B cell (primary cell): ENCODE measurements at regions not wholly inside any gene's neighbourhood (a gene's known extent, or its start where the extent isn't known, plus 50 kb on each side); places are given as distances from the start of the nearest gene placed in this dataset.

Experiments
- ATAC-seq: fragments of 200-7000 bp; cut with Tn5 transposase; one replicate; pipeline ENCODE4 v1.10.0; 2021; ENCODE audit warnings: low read depth, mild to moderate bottlenecking, moderate number of reproducible peaks, moderate library complexity
- CTCF ChIA-PET: fragments of 350-600 bp; sonication (Branson Sonifier 250); formaldehyde crosslinking; loops from one replicate; lab custom pipeline; 2021; ENCODE audit warnings: antibody characterized with exemption, inconsistent platforms; lab: Charles Lee
- POLR2A ChIA-PET: fragments of 350-600 bp; sonication (Branson Sonifier 250); formaldehyde crosslinking; loops from one replicate; lab custom pipeline; 2021; ENCODE audit warnings: antibody characterized with exemption; lab: Charles Lee
- DNase-seq: peaks from one replicate; pipeline ENCODE4 v3.0.0; 2013
- H2AFZ ChIP-seq: 2 replicates; pipeline ENCODE4 v1.6.1; 2012; ENCODE audit warnings: mild to moderate bottlenecking, low read depth, low read length; ENCODE audit not compliant: insufficient read depth, poor library complexity, severe bottlenecking
- H3K27ac ChIP-seq, 2 donors: 1 replicate in 1 of 2; 2 replicates in 1 of 2; pipeline ENCODE4 v1.5.1; 2012 to 2013; ENCODE audit warnings: low read length in 2 of 2, mild to moderate bottlenecking in 2 of 2, moderate library complexity in 1 of 2
- H3K27me3 ChIP-seq, 4 experiments: fragments of 200-600 bp in 1 of 4; sonication (generic) in 1 of 4; replicated peaks in 1 of 4; 1 replicate in 2 of 4; 2 replicates in 2 of 4; pipeline versions ENCODE4 v1.6.1 to v1.7.0; 2013 to 2016; ENCODE audit warnings: low read length in 3 of 4, mild to moderate bottlenecking in 2 of 4, mixed read lengths in 1 of 4, moderate library complexity in 1 of 4; ENCODE audit not compliant: insufficient read depth in 4 of 4, control insufficient read depth in 3 of 4; ENCODE audit errors: control extremely low read depth in 1 of 4
- H3K36me3 ChIP-seq, 2 experiments: replicated peaks in 1 of 2; 1 replicate in 1 of 2; 2 replicates in 1 of 2; pipeline versions ENCODE4 v1.6.1 to v1.7.1; 2013; ENCODE audit warnings: low read length in 1 of 2; ENCODE audit not compliant: insufficient read depth in 2 of 2, control insufficient read depth in 1 of 2; ENCODE audit errors: control extremely low read depth in 1 of 2, extremely low read depth in 1 of 2
- H3K4me1 ChIP-seq, 2 donors: fragments of 200-600 bp in 1 of 2; sonication (generic) in 1 of 2; 1 replicate in 1 of 2; 2 replicates in 1 of 2; pipeline versions ENCODE4 v1.5.1 to v1.6.1; 2013 to 2017; ENCODE audit warnings: low read length in 2 of 2; ENCODE audit not compliant: control insufficient read depth in 2 of 2, insufficient read depth in 2 of 2
- H3K4me2 ChIP-seq: replicated peaks from 2 replicates; pipeline ENCODE3; 2012; ENCODE audit warnings: mild to moderate bottlenecking, low read depth, low read length; ENCODE audit not compliant: poor library complexity, severe bottlenecking
- H3K4me3 ChIP-seq, 5 experiments: fragments of 200-600 bp in 1 of 5; sonication (generic) in 1 of 5; 1 replicate in 3 of 5; 2 replicates in 2 of 5; pipeline versions ENCODE4 v1.5.1 to v1.7.0; 2011 to 2016; ENCODE audit warnings: low read length in 4 of 5, mild to moderate bottlenecking in 4 of 5, low read depth in 2 of 5, control low read depth in 1 of 5, moderate library complexity in 1 of 5; ENCODE audit not compliant: insufficient read depth in 1 of 5; ENCODE audit errors: control extremely low read depth in 1 of 5, extremely low read depth in 1 of 5
- H3K79me2 ChIP-seq: fragments of 200-600 bp; sonication (generic); one replicate; pipeline ENCODE4 v1.6.0; 2016; ENCODE audit warnings: low read length; ENCODE audit not compliant: control insufficient read depth, insufficient read depth
- H3K9ac ChIP-seq: fragments of 200-600 bp; sonication (generic); 2 replicates; pipeline ENCODE4 v1.6.1; 2017; ENCODE audit warnings: mild to moderate bottlenecking, low read length, moderate library complexity
- H3K9me3 ChIP-seq, 3 donors: one replicate each; pipeline versions ENCODE4 v1.6.1 to v1.7.1; 2013; ENCODE audit warnings: low read length in 2 of 3; ENCODE audit not compliant: control insufficient read depth in 2 of 3, insufficient read depth in 1 of 3; ENCODE audit errors: control extremely low read depth in 1 of 3
- H4K20me1 ChIP-seq: 2 replicates; pipeline ENCODE4 v1.6.0; 2012; ENCODE audit warnings: mild to moderate bottlenecking, low read length; ENCODE audit not compliant: insufficient read depth, control insufficient read depth, poor library complexity, severe bottlenecking
- H3K27ac Mint-ChIP-seq: one replicate; pipeline ENCODE4 v1.8.0; 2021; ENCODE audit warnings: mixed read lengths
- H3K27me3 Mint-ChIP-seq: one replicate; pipeline ENCODE4 v1.8.0; 2021; ENCODE audit warnings: mixed read lengths
- H3K4me1 Mint-ChIP-seq: one replicate; pipeline ENCODE4 v1.8.0; 2021; ENCODE audit warnings: mixed read lengths
- H3K4me3 Mint-ChIP-seq: one replicate; pipeline ENCODE4 v1.8.0; 2021; ENCODE audit warnings: mixed read lengths
- H3K9me3 Mint-ChIP-seq: one replicate; pipeline ENCODE4 v1.8.0; 2022; ENCODE audit warnings: mixed read lengths; ENCODE audit not compliant: insufficient read depth
- EZH2 ChIP-seq: IDR thresholded peaks from 2 replicates; pipeline ENCODE4 v1.6.1; 2012; ENCODE audit warnings: borderline replicate concordance, low read depth, mild to moderate bottlenecking, moderate library complexity, low read length; ENCODE audit not compliant: insufficient read depth, poor library complexity, severe bottlenecking
- WGBS: methylation state at CpG from one replicate; pipeline ENCODE4 v1.1.5; 2013; ENCODE audit warnings: missing lambda C conversion rate; ENCODE audit not compliant: insufficient coverage; 5-methylcytosine and 5-hydroxymethylcytosine counted together
- intact Hi-C: fragments of 100-400 bp; cut with micrococcal nuclease; formaldehyde crosslinking; loops from one replicate; pipeline ENCODE4 v1.10.0; 2022
- TF ChIP-seq, protein P1 (sequence below): fragments of 200-600 bp; IDR thresholded peaks from one replicate; pipeline ENCODE4 v1.8.0; 2022; ENCODE audit warnings: antibody characterized with exemption, mild to moderate bottlenecking

GRCh38 chr3:159881208-159881607, 107.4 kb upstream of the IL12A start:
- Histone ChIP-seq H3K36me3 (no peaks in the 10 kb centered on the region), H3K27ac (no peak overlapping the region), H3K4me2 (no peak overlapping the region), H3K27me3 (no peaks in the 10 kb centered on the region), H2AFZ (no peak overlapping the region), H3K9me3 (no peaks in the 10 kb centered on the region), H3K79me2 (no peaks in the 10 kb centered on the region), H3K4me1 (no peaks in the 10 kb centered on the region), H3K4me3 (no peak overlapping the region), H4K20me1 (no peaks in the 10 kb centered on the region), H3K9ac (no peak overlapping the region)
- intact Hi-C loops = loop anchor here (5.0 kb wide), 1 partner anchor 106 kb away; the partner anchor contains the start of gene IL12A
- CTCF ChIA-PET = interaction anchor here (9.9 kb wide), 1 partner anchor 125 kb away, joined by 341 read pairs; no protein-coding TSS in a partner anchor
- Mint-ChIP-seq H3K27me3 (peaks cover 12% of the 10 kb centered on the region), H3K9me3 (no peaks in the 10 kb centered on the region), H3K4me3 (no peak overlapping the region), H3K4me1 (no peaks in the 10 kb centered on the region), H3K27ac (no peak overlapping the region)
- POLR2A ChIA-PET = no interaction called here
- ATAC-seq (no peak), DNase-seq (no peak)
- TF ChIP-seq, protein P1, sequence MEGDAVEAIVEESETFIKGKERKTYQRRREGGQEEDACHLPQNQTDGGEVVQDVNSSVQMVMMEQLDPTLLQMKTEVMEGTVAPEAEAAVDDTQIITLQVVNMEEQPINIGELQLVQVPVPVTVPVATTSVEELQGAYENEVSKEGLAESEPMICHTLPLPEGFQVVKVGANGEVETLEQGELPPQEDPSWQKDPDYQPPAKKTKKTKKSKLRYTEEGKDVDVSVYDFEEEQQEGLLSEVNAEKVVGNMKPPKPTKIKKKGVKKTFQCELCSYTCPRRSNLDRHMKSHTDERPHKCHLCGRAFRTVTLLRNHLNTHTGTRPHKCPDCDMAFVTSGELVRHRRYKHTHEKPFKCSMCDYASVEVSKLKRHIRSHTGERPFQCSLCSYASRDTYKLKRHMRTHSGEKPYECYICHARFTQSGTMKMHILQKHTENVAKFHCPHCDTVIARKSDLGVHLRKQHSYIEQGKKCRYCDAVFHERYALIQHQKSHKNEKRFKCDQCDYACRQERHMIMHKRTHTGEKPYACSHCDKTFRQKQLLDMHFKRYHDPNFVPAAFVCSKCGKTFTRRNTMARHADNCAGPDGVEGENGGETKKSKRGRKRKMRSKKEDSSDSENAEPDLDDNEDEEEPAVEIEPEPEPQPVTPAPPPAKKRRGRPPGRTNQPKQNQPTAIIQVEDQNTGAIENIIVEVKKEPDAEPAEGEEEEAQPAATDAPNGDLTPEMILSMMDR = no peak
- TF ChIP-seq EZH2 = no peak
- WGBS = no CpG with 5 or more reads among the region's 2 CpGs

DNA sequence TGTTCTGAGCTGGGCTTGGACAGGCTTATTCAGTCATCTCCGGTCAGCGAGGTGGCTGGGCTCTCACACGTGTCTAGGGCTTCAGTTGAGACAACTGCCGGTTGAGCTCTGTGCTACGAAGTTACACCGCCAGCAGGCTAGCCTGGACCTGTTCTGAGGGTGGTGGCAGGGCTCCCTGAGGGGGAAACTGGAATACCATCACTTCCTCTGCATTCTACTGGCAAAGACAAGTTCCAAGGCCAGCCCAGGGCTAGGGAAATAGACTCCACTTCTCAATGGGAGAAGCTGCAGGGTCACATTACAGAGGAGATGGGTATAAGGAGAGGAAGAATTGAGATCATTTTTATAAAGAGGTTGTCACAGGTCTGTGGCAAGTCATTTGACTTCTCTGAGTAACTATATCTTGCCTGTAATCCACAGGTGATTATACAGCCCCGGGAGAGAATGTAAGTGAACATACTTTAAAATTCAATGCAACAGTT, 106.8 kb upstream of the IL12A start:
- H3K4me3 Mint-ChIP-seq = no peak overlapping the region

More for the DNA sequence above, 106.8 kb upstream of the IL12A start:
- H3K4me2 ChIP-seq = no peak overlapping the region
- TF ChIP-seq, protein P1 = no peak
- no peak overlapping the region for H2AFZ ChIP-seq
- intact Hi-C loops = loop anchor here (5.0 kb wide), 1 partner anchor 105 kb away; the partner anchor contains the start of gene IL12A
- H3K4me3 ChIP-seq = no peak overlapping the region
- no peak overlapping the region for H3K9ac ChIP-seq
- DNase-seq = no peak
- no peaks in the 10 kb centered on the region for H3K9me3 Mint-ChIP-seq
- ChIA-PET CTCF (interaction anchor here (9.9 kb wide), 1 partner anchor 124 kb away, joined by 341 read pairs; no protein-coding TSS in a partner anchor), POLR2A (no interaction called here)
- H3K36me3 ChIP-seq = no peaks in the 10 kb centered on the region
- no peaks in the 10 kb centered on the region for H3K4me1 Mint-ChIP-seq
- H3K9me3 ChIP-seq = no peaks in the 10 kb centered on the region
- no peak overlapping the region for H3K27ac ChIP-seq
- no peaks in the 10 kb centered on the region for H3K79me2 ChIP-seq
- H3K27me3 ChIP-seq = no peaks in the 10 kb centered on the region
- WGBS = 89% methylated on average over 4 of the region's 7 CpGs
- H3K4me1 ChIP-seq = no peaks in the 10 kb centered on the region
- no peak overlapping the region for H3K27ac Mint-ChIP-seq
- peaks cover 12% of the 10 kb centered on the region for H3K27me3 Mint-ChIP-seq
- H4K20me1 ChIP-seq = no peaks in the 10 kb centered on the region
- ATAC-seq = no peak
